HCT116 (cell line): ENCODE measurements at regions not wholly inside any gene's neighbourhood (a gene's known extent, or its start where the extent isn't known, plus 50 kb on each side); places are given as distances from the start of the nearest gene placed in this dataset.

ENCODE experiments used
- ATAC-seq: fragments of 200-7000 bp; cut with Tn5 transposase; 2 replicates; pipeline ENCODE4 v1.9.1; 2020; ENCODE audit warnings: mild to moderate bottlenecking, moderate library complexity
- BruUV-seq: library from RNA; stranded (reverse); fragments of 400-500 nt; replicated peaks from 2 replicates; lab custom pipeline; 2021; lab: Mats Ljungman, UMichigan
- CTCF ChIA-PET: fragments of 300-600 bp; sonication (Branson Sonifier 250); formaldehyde crosslinking; loops from one replicate; lab custom pipeline; 2021; ENCODE audit warnings: antibody characterized with exemption; lab: Charles Lee
- POLR2A ChIA-PET: fragments of 300-600, 350-600 bp; sonication (Branson Sonifier 250); formaldehyde crosslinking; loops from one replicate; lab custom pipeline; 2021; ENCODE audit warnings: antibody characterized with exemption; lab: Charles Lee
- RAD21 ChIA-PET, 2 experiments: fragments of 300-600 bp; sonication (Branson Sonifier 250); formaldehyde crosslinking; loops; one replicate each; lab custom pipeline; 2023; ENCODE audit warnings: low total read pairs in 2 of 2; ENCODE audit not compliant: uncharacterized antibody in 2 of 2, unreplicated experiment in 2 of 2, low non-redundant PET in 1 of 2; lab: Charles Lee
- DNase-seq: peaks from one replicate; pipeline ENCODE4 v3.0.0-alpha.2; 2010; ENCODE audit warnings: low read depth, low spot score
- H2AFZ ChIP-seq: fragments of 200-600 bp; shearing (Covaris generic), sonication (generic); 2 replicates; pipeline ENCODE4 v1.6.1; 2017; ENCODE audit warnings: low read depth, mixed run types, mixed read lengths, antibody characterized with exemption, low read length; ENCODE audit not compliant: poor library complexity, severe bottlenecking
- H3K27ac ChIP-seq: 2 replicates; pipeline ENCODE4 v1.5.1; 2012; ENCODE audit warnings: low read depth, low read length
- H3K27me3 ChIP-seq: fragments of 200-600 bp; sonication (generic); 2 replicates; pipeline ENCODE4 v1.6.1; 2016; ENCODE audit warnings: mixed run types, low read length, mixed read lengths; ENCODE audit not compliant: insufficient read depth
- H3K36me3 ChIP-seq, 2 experiments: fragments of 200-500 bp in 1 of 2; fragments of 200-600 bp in 1 of 2; sonication (Bioruptor generic) in 1 of 2; sonication (generic) in 1 of 2; 2 replicates each; pipeline versions ENCODE4 v1.5.1 to v1.6.1; 2014 to 2016; ENCODE audit warnings: low read length in 2 of 2, inconsistent platforms in 1 of 2, mixed read lengths in 1 of 2, mixed run types in 1 of 2; ENCODE audit not compliant: insufficient read depth in 2 of 2, control insufficient read depth in 1 of 2
- H3K4me1 ChIP-seq, 2 experiments: fragments of 200-600 bp in 1 of 2; sonication (generic) in 1 of 2; 2 replicates each; pipeline versions ENCODE4 v1.5.1 to v1.6.1; 2012 to 2017; ENCODE audit warnings: low read length in 2 of 2, inconsistent platforms in 1 of 2, mild to moderate bottlenecking in 1 of 2, mixed read lengths in 1 of 2, mixed run types in 1 of 2, moderate library complexity in 1 of 2; ENCODE audit not compliant: insufficient read depth in 2 of 2, control insufficient read depth in 1 of 2
- H3K4me2 ChIP-seq: fragments of 200-600 bp; sonication (generic); 2 replicates; pipeline ENCODE4 v1.6.1; 2017; ENCODE audit warnings: mixed run types, low read length, mixed read lengths
- H3K4me3 ChIP-seq, 2 experiments: fragments of 200-600 bp in 1 of 2; sonication (generic) in 1 of 2; replicated peaks in 1 of 2; 2 replicates each; pipeline ENCODE4 v1.5.1; 2011 to 2016; ENCODE audit warnings: low read length in 2 of 2, control low read depth in 1 of 2, low read depth in 1 of 2, mild to moderate bottlenecking in 1 of 2, mixed read lengths in 1 of 2, mixed run types in 1 of 2
- H3K79me2 ChIP-seq: fragments of 200-600 bp; sonication (generic); 2 replicates; pipeline ENCODE4 v1.6.1; 2017; ENCODE audit warnings: mild to moderate bottlenecking, mixed run types, low read length, moderate library complexity, mixed read lengths; ENCODE audit not compliant: insufficient read depth
- H3K9ac ChIP-seq: fragments of 200-600 bp; sonication (generic); 2 replicates; pipeline ENCODE4 v1.6.1; 2016; ENCODE audit warnings: low read length, mixed read lengths
- H3K9me2 ChIP-seq: fragments of 200-600 bp; sonication (generic), shearing (Covaris generic); 2 replicates; pipeline ENCODE4 v1.6.1; 2017; ENCODE audit warnings: mixed run types, mild to moderate bottlenecking, moderate library complexity; ENCODE audit not compliant: insufficient read depth
- H3K9me3 ChIP-seq, 2 experiments: fragments of 200-500 bp in 1 of 2; fragments of 200-600 bp in 1 of 2; sonication (Bioruptor generic) in 1 of 2; sonication (generic) in 1 of 2; 2 replicates each; pipeline ENCODE4 v1.6.1; 2014 to 2017; ENCODE audit warnings: low read length in 2 of 2, mixed read lengths in 2 of 2, inconsistent platforms in 1 of 2, low read depth in 1 of 2, mild to moderate bottlenecking in 1 of 2, mixed run types in 1 of 2, moderate library complexity in 1 of 2; ENCODE audit not compliant: control insufficient read depth in 1 of 2, insufficient read depth in 1 of 2
- H4K20me1 ChIP-seq: fragments of 200-600 bp; sonication (generic), shearing (Covaris generic); 2 replicates; pipeline ENCODE4 v1.6.1; 2017; ENCODE audit warnings: mixed run types, mild to moderate bottlenecking, moderate library complexity; ENCODE audit not compliant: insufficient read depth
- CEBPB ChIP-seq: IDR thresholded peaks from 2 replicates; pipeline ENCODE4 v1.6.1; 2012; ENCODE audit warnings: low read depth
- CTCF ChIP-seq, 3 experiments: fragments of 200-600 bp in 1 of 3; sonication (generic) in 1 of 3; IDR thresholded peaks in 2 of 3; conservative IDR thresholded peaks in 1 of 3; 2 replicates each; pipeline ENCODE4 v1.5.1; 2012 to 2017; ENCODE audit warnings: low read depth in 2 of 3, low read length in 2 of 3, antibody characterized with exemption in 1 of 3, borderline replicate concordance in 1 of 3, control low read depth in 1 of 3, mild to moderate bottlenecking in 1 of 3, mixed read lengths in 1 of 3, mixed run types in 1 of 3, moderate library complexity in 1 of 3; ENCODE audit not compliant: insufficient read depth in 1 of 3
- EZH2 ChIP-seq: fragments of 200-600 bp; sonication (generic); IDR thresholded peaks from 2 replicates; pipeline ENCODE4 v1.6.1; 2017; ENCODE audit warnings: antibody characterized with exemption, mixed run types
- FOSL1 ChIP-seq: IDR thresholded peaks from 2 replicates; pipeline ENCODE4 v1.6.1; 2012; ENCODE audit warnings: low read depth
- JUND ChIP-seq: IDR thresholded peaks from 2 replicates; pipeline ENCODE4 v1.6.1; 2012
- MAX ChIP-seq: IDR thresholded peaks from 2 replicates; pipeline ENCODE4 v1.6.1; 2012
- SIN3A ChIP-seq: IDR thresholded peaks from 2 replicates; pipeline ENCODE4 v1.6.1; 2012; ENCODE audit warnings: low read depth
- SP1 ChIP-seq: IDR thresholded peaks from 2 replicates; pipeline ENCODE4 v1.6.1; 2012; ENCODE audit warnings: low read depth
- TCF7L2 ChIP-seq: IDR thresholded peaks from 2 replicates; pipeline ENCODE4 v1.7.0; 2011; ENCODE audit warnings: borderline replicate concordance, inconsistent platforms; ENCODE audit not compliant: insufficient read depth, insufficient read length; ENCODE audit errors: extremely low read depth
- YY1 ChIP-seq: IDR thresholded peaks from 2 replicates; pipeline ENCODE4 v1.6.1; 2011; ENCODE audit warnings: low read length, low read depth, moderate library complexity, mild to moderate bottlenecking; ENCODE audit not compliant: insufficient replicate concordance; ENCODE audit errors: extremely low read depth
- ZFX ChIP-seq: fragments of 450-650 bp; IDR thresholded peaks from 2 replicates; pipeline ENCODE4 v1.6.1; 2017
- intact Hi-C: fragments of 100-400 bp; cut with micrococcal nuclease; formaldehyde crosslinking; loops from 2 replicates; pipeline ENCODE4 v1.10.0; 2022
- TF ChIP-seq, protein P1 (sequence below): IDR thresholded peaks from 2 replicates; pipeline ENCODE4 v1.6.1; 2011; ENCODE audit warnings: mild to moderate bottlenecking, low read length, moderate library complexity; ENCODE audit not compliant: insufficient replicate concordance; ENCODE audit errors: extremely low read depth

- TF ChIP-seq MAX: no peak
- TF ChIP-seq SP1: no peak
- no peak for TF ChIP-seq YY1
- TF ChIP-seq TCF7L2: no peak
- TF ChIP-seq EZH2: peak; percentile 92; the same call in 1 of the 2 replicates
- TF ChIP-seq CTCF (IDR thresholded peaks at IDR 0.05 in 2 of 3, conservative IDR thresholded peaks at IDR 0.05 in 1 of 3; ENCODE audit: borderline replicate concordance in 1 of 3, insufficient read depth in 1 of 3, low read depth in 2 of 3, low read length in 2 of 3): no peak
- no peak for TF ChIP-seq CEBPB
- TF ChIP-seq, all 23 proteins: peak for 1
- DNase-seq: no peak
- no peak for ATAC-seq
- no TSS peak for BruUV-seq
- Histone ChIP-seq H3K4me1 (no peaks in the 10 kb centered on the region), H3K4me2 (no peak overlapping the region), H3K79me2 (no peaks in the 10 kb centered on the region), H3K9me2 (no peaks in the 10 kb centered on the region), H3K27ac (no peak overlapping the region), H3K27me3 (peaks cover 67% of the 10 kb centered on the region), H3K36me3 (no peaks in the 10 kb centered on the region), H4K20me1 (no peaks in the 10 kb centered on the region), H3K9ac (no peak overlapping the region), H3K9me3 (no peaks in the 10 kb centered on the region), H2AFZ (no peak overlapping the region), H3K4me3 (no peak overlapping the region)
- POLR2A ChIA-PET: no interaction called here
- CTCF ChIA-PET: no interaction called here
- RAD21 ChIA-PET: no interaction called here
- intact Hi-C loops: no loop called here
These were observed 125.1 kb upstream of the FAM204A start for GRCh38 chr10:118467200-118467599.

DNA sequence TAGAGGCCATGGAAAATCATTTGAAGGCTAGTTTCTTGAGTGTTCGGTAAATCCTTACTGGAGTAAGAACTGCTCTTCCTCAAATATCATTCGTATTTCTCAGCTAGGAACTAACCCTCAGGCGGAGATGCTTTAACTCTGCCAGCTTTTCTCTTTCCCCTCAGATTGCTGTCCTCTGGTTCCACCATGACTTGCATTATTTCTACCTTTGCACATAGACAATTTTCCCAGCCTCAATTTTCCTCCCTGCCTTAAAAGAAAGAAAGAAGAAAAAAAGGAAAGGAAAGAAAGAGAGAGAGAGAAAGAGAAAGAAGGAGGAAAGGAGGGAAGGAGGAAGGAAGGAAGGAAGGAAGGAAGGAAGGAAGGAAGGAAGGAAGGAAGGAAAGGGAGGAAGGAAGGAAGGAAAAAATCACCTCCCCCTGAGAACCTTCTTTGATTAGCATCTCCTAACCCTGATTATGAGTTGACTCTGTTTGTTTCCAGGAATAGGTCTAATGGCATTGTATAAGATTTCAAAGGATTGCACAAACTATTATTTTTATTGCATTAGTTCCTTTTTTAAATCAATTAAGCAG lies 123.3 kb upstream of the FAM204A start:
- POLR2A ChIA-PET: no interaction called here
- Histone ChIP-seq H3K36me3 (no peaks in the 10 kb centered on the region), H3K27me3 (peaks cover 81% of the 10 kb centered on the region), H3K27ac (no peak overlapping the region), H3K9me3 (no peaks in the 10 kb centered on the region), H3K4me3 (no peak overlapping the region), H2AFZ (no peak overlapping the region), H4K20me1 (no peaks in the 10 kb centered on the region), H3K4me1 (no peaks in the 10 kb centered on the region), H3K9ac (no peak overlapping the region), H3K4me2 (no peak overlapping the region), H3K9me2 (no peaks in the 10 kb centered on the region), H3K79me2 (no peaks in the 10 kb centered on the region)
- CTCF ChIA-PET: no interaction called here
- intact Hi-C loops: no loop called here
- ATAC-seq: no peak
- no TSS peak for BruUV-seq
- RAD21 ChIA-PET: no interaction called here
- DNase-seq: no peak
- no peak for TF ChIP-seq CTCF (IDR thresholded peaks at IDR 0.05 in 2 of 3, conservative IDR thresholded peaks at IDR 0.05 in 1 of 3; ENCODE audit: borderline replicate concordance in 1 of 3, insufficient read depth in 1 of 3, low read depth in 2 of 3, low read length in 2 of 3)
- TF ChIP-seq YY1: no peak
- no peak for TF ChIP-seq TCF7L2
- TF ChIP-seq EZH2: no peak
- no peak for TF ChIP-seq SIN3A
- TF ChIP-seq, protein P1, sequence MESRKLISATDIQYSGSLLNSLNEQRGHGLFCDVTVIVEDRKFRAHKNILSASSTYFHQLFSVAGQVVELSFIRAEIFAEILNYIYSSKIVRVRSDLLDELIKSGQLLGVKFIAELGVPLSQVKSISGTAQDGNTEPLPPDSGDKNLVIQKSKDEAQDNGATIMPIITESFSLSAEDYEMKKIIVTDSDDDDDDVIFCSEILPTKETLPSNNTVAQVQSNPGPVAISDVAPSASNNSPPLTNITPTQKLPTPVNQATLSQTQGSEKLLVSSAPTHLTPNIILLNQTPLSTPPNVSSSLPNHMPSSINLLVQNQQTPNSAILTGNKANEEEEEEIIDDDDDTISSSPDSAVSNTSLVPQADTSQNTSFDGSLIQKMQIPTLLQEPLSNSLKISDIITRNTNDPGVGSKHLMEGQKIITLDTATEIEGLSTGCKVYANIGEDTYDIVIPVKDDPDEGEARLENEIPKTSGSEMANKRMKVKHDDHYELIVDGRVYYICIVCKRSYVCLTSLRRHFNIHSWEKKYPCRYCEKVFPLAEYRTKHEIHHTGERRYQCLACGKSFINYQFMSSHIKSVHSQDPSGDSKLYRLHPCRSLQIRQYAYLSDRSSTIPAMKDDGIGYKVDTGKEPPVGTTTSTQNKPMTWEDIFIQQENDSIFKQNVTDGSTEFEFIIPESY: no peak
- TF ChIP-seq ZFX: no peak
- TF ChIP-seq CEBPB: no peak
- no peak for TF ChIP-seq FOSL1
- TF ChIP-seq JUND: no peak
